GM18951 (cell line): ENCODE measurements at regions not wholly inside any gene's neighbourhood (a gene's known extent, or its start where the extent isn't known, plus 50 kb on each side); places are given as distances from the start of the nearest gene placed in this dataset.
"Not testable (repeated sequence)": the region's sequence is repeated elsewhere in the genome, so short reads cannot be mapped to it uniquely, and the experiment has no call there.

Experiments used
- POLR2A ChIP-seq: IDR thresholded peaks from 4 replicates; pipeline ENCODE4 v1.6.1; 2011; ENCODE audit warnings: mild to moderate bottlenecking; ENCODE audit not compliant: insufficient read length, insufficient read depth; ENCODE audit errors: extremely low read depth
- in situ Hi-C: fragments of 300-500 bp; cut with MboI; formaldehyde crosslinking; loops from one replicate; pipeline ENCODE4 v1.12.0; 2022; ENCODE audit warnings: low sequenced_read_pairs, mixed read lengths, inconsistent platforms; ENCODE audit not compliant: unreplicated experiment

DNA sequence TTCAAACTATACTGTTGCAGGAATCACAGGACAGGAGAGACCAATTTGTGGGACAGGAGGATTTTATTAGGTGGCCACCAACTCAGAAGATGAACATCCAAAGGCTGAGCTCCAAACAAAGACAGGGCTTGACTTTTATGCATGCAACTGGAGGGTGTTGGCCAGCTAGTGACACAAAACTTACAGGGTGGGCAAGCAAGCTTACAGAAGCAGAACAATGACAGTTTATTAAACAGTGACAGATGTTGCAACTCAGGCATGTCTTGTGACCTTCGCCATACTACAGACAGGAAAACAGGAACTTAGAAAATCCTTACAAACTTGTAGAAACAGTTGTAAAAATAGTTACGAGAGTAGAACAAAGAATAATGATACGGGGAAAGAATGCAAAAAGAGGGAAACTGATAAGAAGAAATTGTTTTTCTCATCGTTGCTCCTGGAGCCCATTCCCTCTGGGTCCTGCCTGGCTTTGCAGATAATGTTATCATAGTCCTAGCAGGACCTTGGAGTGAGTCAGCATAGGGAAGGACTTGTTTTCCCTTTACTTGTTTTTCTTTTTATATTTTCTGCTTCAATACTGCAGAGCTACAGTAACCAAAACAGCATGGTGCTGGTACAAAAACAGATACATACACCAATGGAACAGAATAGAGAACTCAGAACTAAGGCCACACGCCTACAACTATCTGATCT lies 2083.0 kb upstream of the ACO1 start:
- in situ Hi-C loops: no loop called here
- TF ChIP-seq POLR2A: no peak

DNA sequence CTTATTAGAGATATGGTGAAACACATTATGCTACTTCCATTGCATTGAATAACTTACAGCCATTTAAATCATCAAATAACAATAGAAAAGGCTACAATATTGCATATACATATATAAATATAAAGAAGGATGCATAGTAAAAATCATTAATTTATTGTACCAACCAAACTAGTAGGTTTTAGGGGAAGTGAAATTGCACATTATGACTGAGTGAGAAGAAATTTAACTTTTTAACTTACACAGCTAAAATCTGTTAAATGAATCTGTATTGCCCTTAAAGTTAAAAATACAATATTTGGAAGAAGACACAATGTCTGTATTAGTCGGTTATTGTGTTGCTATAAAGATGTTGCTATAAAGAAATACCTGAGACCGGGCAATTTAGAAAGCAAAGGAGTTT lies 2073.7 kb upstream of the ACO1 start:
- in situ Hi-C loops: no loop called here
- no peak for TF ChIP-seq POLR2A

DNA sequence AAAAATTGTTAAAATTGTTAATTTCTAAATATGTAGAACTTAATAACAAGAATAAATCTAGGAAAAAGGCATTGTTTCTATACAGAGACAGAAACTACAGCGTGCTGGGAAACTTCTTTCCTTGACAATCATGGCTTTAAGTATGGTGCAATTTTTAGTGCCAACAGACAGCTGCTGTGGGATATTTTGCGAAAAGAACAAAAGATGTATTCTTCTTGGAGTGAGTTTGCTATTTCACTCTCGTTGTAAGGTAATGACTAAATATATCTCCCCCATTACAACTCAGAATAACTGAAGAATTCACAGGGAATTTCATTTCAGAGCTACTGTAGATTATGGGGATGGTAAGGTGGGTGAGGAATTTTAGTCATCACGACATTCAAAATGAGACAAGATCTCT lies 2055.0 kb upstream of the ACO1 start:
- no peak for TF ChIP-seq POLR2A
- in situ Hi-C loops: no loop called here

DNA sequence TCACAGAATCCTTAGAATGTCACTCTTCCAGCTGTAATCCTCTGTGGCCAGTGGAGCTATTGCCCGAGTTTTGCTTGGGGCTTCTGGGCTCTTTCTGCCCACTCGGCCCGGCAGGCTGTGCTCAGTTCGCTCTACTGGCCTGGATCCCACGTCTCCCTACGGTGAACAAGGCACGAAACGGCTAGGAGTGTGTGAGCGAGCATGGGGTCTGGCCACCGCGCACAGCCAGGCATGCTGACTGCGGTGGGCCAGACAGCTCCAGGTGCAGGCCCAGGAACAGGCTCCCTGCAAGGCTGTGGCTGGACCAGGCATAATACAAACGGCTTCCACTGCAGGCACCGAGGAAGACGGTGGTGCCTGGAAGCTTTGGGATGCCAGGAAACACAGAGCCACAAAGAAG lies 2035.5 kb upstream of the ACO1 start:
- TF ChIP-seq POLR2A: no peak
- in situ Hi-C loops: no loop called here

DNA sequence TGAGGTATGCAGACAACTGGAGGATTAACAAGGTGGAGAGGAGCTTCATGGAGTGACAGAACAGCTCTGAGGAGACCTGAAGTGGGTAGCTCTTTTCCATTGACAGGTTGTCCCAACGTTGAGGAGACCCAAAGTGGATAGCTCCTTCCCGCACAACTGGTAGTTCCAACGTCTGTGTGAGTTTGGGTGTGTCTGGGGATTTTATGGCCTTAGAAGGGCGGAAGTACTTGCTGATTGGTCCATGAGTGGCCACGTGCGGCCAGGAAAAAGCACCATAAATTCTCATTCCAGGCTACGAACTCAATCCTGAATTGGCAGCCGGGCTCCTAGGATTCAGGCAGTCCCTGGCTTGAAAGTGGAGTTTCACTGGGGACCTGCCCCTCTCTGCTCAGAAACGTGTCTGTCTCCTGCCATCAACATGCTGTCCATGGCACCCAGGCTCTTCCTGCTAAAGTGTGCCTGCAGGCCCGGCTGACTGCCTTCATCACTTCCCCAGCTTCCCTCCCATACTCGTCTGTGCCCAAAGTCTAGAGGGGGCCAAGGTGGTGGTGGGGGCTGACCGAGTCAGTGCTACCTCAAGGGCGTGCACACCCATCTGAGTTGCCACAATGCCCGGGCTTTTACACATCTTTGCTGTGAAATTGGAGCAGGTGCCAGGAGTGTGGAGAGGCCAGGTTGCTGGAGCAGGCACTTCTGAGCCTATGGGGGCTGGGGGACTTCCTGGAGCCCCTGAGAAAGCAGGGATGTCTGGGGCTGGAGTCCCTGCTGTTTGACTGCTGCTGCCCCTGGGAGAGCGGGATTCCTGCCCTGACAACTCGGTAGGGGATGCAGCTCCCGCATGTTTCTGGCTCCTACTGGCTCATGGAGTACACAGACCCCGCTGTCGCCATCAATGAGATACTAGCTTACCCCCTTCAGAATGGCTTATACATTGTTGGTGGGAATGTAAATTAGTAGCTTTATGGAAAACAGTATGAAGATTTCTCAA lies 2034.6 kb upstream of the ACO1 start:
- in situ Hi-C loops: no loop called here
- no peak for TF ChIP-seq POLR2A

DNA sequence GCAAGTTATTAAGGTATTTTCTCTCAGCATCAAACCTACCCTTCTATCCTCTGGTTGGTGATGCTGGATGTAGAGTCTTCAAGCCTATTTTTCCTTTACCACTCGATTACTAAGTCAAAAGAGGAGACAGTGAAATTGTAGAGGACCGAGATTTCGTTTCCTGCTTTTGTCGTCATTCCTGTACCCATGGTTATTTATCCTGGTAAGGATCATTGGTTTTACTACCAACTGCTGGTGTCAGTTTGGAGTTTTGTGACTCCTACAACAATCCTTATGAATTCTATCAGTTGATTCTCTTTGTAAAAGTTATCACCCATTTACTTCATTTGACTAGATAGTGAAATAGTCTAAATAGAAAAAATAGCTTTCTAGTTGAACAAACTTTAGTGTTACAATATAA lies 2028.2 kb upstream of the ACO1 start:
- in situ Hi-C loops: no loop called here

DNA sequence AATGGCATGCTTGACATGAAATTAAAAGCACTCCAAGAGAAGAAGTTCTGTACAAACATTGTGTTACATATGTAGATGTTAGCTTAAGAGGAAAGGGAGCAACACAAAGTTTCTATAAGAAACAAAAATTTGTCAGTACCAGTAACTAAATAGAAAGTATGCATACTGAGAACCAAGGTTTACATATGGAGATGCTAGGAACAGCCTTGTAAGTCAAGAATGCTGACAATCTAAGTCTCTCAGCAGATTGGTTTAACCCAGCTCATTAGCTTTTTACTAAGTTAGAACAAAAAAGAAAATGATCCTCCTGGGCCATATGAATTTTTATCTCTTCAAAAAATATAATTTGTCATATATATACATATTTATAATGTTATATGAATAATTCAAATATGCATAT lies 2022.1 kb upstream of the ACO1 start:
- in situ Hi-C loops: no loop called here
- no peak for TF ChIP-seq POLR2A

More for the DNA sequence above, 2028.2 kb upstream of the ACO1 start:
- TF ChIP-seq POLR2A: no peak

DNA sequence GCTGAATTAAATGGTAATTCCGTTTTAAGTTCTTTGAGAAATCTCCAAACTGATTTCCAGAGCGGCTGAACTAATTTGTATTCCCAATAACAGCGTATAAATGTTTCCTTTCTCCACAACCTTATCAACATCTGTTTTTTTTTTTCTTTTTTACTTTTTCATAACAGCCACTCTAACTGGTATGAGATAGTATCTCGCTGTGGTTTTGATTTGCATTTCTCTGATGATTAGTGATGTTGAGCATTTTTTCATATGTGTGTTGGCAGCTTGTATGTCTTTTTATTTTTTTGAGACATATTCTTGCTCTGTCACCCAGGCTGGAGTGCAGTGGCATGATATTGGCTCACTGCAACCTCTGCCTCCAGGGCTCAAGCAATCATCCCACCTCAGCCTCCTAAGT lies 2018.3 kb upstream of the ACO1 start:
- in situ Hi-C loops: not testable (repeated sequence)

DNA sequence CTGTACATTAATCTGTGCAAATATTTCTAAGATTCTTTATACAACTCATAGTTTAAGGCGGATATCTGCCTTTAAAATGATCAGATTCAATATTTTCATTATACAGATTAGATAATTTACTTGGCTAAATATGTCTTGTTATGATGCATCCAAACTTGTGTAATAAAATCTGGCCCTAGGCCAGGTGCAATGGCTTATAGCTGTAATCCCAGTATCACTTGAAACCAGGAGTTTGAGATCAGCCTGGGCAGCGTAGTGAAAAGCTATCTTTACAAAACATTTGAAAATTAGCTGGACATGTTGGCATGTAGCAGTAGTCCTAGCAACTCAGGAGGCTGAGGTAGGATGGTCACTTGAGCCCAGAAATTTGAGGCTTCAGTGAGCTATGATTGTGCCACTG lies 2002.2 kb upstream of the ACO1 start:
- no peak for TF ChIP-seq POLR2A
- in situ Hi-C loops: no loop called here

DNA sequence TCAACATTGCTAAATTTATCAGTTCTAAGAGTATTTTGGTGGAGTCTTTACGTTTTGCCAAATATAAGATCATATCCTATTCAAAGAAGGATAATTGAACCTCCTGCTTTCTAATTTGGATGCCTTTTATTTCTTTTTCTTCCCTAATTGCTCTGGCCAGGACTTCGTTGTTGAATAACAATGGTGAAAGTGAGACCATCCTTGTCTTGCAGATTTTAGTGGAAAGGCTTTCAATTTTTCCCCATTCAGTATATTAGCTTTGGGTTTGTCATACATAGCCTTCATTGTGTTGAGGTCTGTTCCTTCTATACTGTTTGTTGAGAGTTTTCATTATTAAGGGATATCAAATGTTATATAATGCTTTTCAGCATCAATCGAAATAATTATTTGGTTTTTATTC lies 1974.2 kb upstream of the ACO1 start:
- TF ChIP-seq POLR2A: no peak
- in situ Hi-C loops: no loop called here

DNA sequence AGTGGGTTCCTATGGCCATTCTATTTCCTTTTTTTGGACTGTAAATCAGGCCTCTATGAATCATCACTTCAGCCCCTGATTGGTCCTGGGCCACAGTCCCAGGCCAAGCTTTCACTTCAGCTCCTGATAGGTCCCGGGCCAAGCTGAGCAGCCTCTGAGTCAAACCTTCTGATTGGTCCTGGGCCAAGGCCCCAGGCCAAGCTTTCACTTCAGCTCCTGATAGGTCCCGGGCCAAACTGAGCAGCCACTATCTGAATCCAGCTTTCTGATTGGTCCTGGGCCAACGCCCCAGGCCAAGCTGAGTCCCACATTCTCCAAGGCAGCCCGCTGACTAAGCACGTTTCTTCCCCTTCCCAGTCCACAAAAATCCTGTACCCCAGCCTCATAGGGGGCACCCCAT lies 1972.9 kb upstream of the ACO1 start:
- in situ Hi-C loops: no loop called here
- no peak for TF ChIP-seq POLR2A

DNA sequence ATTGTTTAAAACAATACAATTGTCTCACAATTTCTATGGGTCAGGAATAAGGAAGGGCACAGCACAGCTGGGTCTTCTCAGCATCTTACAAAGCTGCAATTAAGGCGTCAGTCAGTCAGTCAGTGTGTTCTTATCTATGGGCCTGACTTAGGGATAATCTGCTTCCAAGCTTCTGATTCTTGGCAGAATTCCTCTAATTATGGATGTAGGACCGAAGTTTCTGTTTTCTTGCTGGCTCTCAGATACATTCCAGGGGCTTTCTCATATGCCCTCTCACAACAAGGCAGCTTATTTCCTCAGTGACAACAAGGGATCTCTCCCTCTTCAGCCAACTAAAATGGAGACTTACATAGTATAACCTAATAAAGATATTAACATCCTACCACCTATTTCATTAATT lies 1925.3 kb upstream of the ACO1 start:
- in situ Hi-C loops: no loop called here
- no peak for TF ChIP-seq POLR2A

DNA sequence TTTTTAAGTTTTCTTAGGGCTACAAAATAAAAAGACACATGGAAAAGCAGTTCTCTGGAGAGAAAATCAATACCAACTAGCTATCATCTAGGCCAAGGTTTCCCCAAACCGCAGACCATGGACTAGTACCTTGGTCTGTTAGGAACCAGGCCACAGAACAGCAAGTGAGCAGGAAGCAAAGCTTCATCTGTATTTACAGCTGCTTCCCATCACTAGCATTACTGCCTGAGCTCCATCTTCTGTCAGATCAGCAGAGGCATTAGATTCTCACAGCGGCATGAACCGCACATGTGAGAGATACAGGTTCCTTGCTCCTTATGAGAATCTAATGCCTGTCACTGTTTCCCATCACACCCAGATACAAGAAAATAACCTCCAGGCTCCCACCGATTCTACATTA lies 1907.6 kb upstream of the ACO1 start:
- in situ Hi-C loops: no loop called here
- TF ChIP-seq POLR2A: no peak

DNA sequence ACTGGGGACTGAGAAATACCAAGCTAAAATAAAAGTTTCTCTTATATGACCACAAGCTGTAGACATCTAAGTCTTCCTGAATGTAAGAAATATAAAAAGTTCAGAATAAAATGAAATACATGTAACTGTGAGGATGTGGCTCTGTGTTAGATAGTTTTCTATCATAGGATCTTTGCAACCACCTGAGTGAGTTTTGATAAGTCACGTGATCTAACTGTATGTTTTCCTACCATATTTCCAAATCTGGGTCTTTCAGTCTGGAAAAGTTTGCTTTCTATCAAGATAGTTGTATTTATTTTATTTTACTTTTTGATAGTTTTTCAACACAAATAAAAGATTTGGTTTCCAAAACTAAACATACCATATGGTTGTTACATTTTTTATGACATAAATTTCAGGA lies 1905.8 kb upstream of the ACO1 start:
- in situ Hi-C loops: no loop called here
- no peak for TF ChIP-seq POLR2A
